Esophagus muscularis mucosa (tissue), 4 donors: ENCODE measurements at regions not wholly inside any gene's neighbourhood (a gene's known extent, or its start where the extent isn't known, plus 50 kb on each side); places are given as distances from the start of the nearest gene placed in this dataset.

Experiments
- DNase-seq: peaks from one replicate; pipeline ENCODE4 v3.0.0-alpha.2; 2017; ENCODE audit errors: extremely low spot score
- H3K27ac ChIP-seq, 4 donors: fragments of 200-600 bp; sonication (generic); replicated peaks in 1 of 4; 1 replicate in 3 of 4; 2 replicates in 1 of 4; pipeline ENCODE4 v1.5.1; 2016 to 2019; ENCODE audit warnings: mild to moderate bottlenecking in 1 of 4
- H3K27me3 ChIP-seq, 4 donors: fragments of 200-600 bp; sonication (generic); one replicate each; pipeline versions ENCODE4 v1.5.1 to v1.6.0; 2016 to 2019
- H3K36me3 ChIP-seq, 4 donors: fragments of 200-600 bp; sonication (generic); one replicate each; pipeline ENCODE4 v1.5.1; 2016 to 2019
- H3K4me1 ChIP-seq, 4 donors: fragments of 200-600 bp; sonication (generic); one replicate each; pipeline ENCODE4 v1.5.1; 2016 to 2019
- H3K4me3 ChIP-seq, 4 donors: fragments of 200-600 bp; sonication (generic); 1 replicate in 2 of 4; 2 replicates in 2 of 4; pipeline ENCODE4 v1.5.1; 2016 to 2019; ENCODE audit warnings: mild to moderate bottlenecking in 4 of 4, moderate library complexity in 1 of 4
- H3K9me3 ChIP-seq, 4 donors: fragments of 200-600 bp; sonication (generic); 1 replicate in 3 of 4; 2 replicates in 1 of 4; pipeline ENCODE4 v1.5.1; 2016 to 2019
- CTCF ChIP-seq, 3 experiments: fragments of 200-600 bp in 2 of 3; fragments of 450-650 bp in 1 of 3; sonication (generic) in 2 of 3; IDR thresholded peaks; one replicate each; pipeline ENCODE4 v1.5.1; 2017 to 2019; ENCODE audit warnings: antibody characterized with exemption in 3 of 3, mild to moderate bottlenecking in 2 of 3, moderate library complexity in 1 of 3
- EP300 ChIP-seq: sonication (generic); formaldehyde crosslinking; IDR thresholded peaks from one replicate; pipeline ENCODE4 v1.6.1; 2017; ENCODE audit warnings: antibody characterized with exemption
- POLR2A ChIP-seq: fragments of 450-650 bp; IDR thresholded peaks from one replicate; pipeline ENCODE4 v1.6.1; 2017; ENCODE audit warnings: antibody characterized with exemption, moderate library complexity, mild to moderate bottlenecking, low read depth
- POLR2AphosphoS5 ChIP-seq, 2 donors: sonication (generic); formaldehyde crosslinking; IDR thresholded peaks; one replicate each; pipeline ENCODE4 v1.6.1; 2017; ENCODE audit warnings: antibody characterized with exemption in 2 of 2
- WGBS: methylation state at CpG from one replicate; pipeline ENCODE4 v1.1.5; 2018; 5-methylcytosine and 5-hydroxymethylcytosine counted together
- intact Hi-C: fragments of 100-400 bp; cut with DNase I; formaldehyde crosslinking; loops from one replicate; pipeline ENCODE4 v1.15.1; 2023

GRCh38 chr15:96764501-96764900, 434.0 kb downstream of the NR2F2 start:
- peaks cover 0 to 8% (median 0%) of the 10 kb centered on the region in 4 donors for H3K27me3 ChIP-seq
- H3K9me3 ChIP-seq, result no peaks in the 10 kb centered on the region
- H3K27ac ChIP-seq, result no peak overlapping the region
- no peaks in the 10 kb centered on the region for H3K36me3 ChIP-seq
- intact Hi-C loops, result no loop called here
- H3K4me1 ChIP-seq, result no peaks in the 10 kb centered on the region
- no peak overlapping the region for H3K4me3 ChIP-seq
- 91% methylated on average over 24 of the region's 24 CpGs for WGBS
- TF ChIP-seq POLR2AphosphoS5 (IDR thresholded peaks at IDR 0.05) (no peak), POLR2A (no peak), CTCF (IDR thresholded peaks at IDR 0.05) (no peak), EP300 (no peak)
- peak; percentile 55 for DNase-seq

- H3K4me1 ChIP-seq, result no peaks in the 10 kb centered on the region
- intact Hi-C loops, result no loop called here
- TF ChIP-seq CTCF (IDR thresholded peaks at IDR 0.05), result no peak
- TF ChIP-seq POLR2AphosphoS5 (IDR thresholded peaks at IDR 0.05), result no peak
- no peak for TF ChIP-seq POLR2A
- no peak for TF ChIP-seq EP300
- WGBS, result 81% methylated on average over 8 of the region's 8 CpGs
- H3K36me3 ChIP-seq, result no peaks in the 10 kb centered on the region
- H3K4me3 ChIP-seq, result no peak overlapping the region
- no peaks in the 10 kb centered on the region for H3K9me3 ChIP-seq
- DNase-seq, result peak; percentile 89
- H3K27ac ChIP-seq, result no peak overlapping the region
- H3K27me3 ChIP-seq, result peaks cover 0 to 8% (median 0%) of the 10 kb centered on the region in 4 donors
Measured at GRCh38 chr15:96764946-96765345, 434.4 kb downstream of the NR2F2 start.

GRCh38 chr15:96766366-96766765, 435.9 kb downstream of the NR2F2 start:
- WGBS, result 76% methylated on average over 4 of the region's 4 CpGs
- H3K4me1 ChIP-seq, result no peaks in the 10 kb centered on the region
- DNase-seq, result no peak
- no peak for TF ChIP-seq POLR2AphosphoS5 (IDR thresholded peaks at IDR 0.05)
- TF ChIP-seq CTCF (IDR thresholded peaks at IDR 0.05), result no peak
- TF ChIP-seq EP300, result no peak
- TF ChIP-seq POLR2A, result no peak
- H3K36me3 ChIP-seq, result no peaks in the 10 kb centered on the region
- no peak overlapping the region for H3K4me3 ChIP-seq
- H3K27me3 ChIP-seq, result peaks cover 0 to 8% (median 0%) of the 10 kb centered on the region in 4 donors
- intact Hi-C loops, result no loop called here
- no peak overlapping the region for H3K27ac ChIP-seq
- H3K9me3 ChIP-seq, result no peaks in the 10 kb centered on the region

- Histone ChIP-seq H3K36me3 (no peaks in the 10 kb centered on the region), H3K9me3 (no peaks in the 10 kb centered on the region), H3K4me3 (no peak overlapping the region), H3K27me3 (peaks cover 0 to 8% (median 0%) of the 10 kb centered on the region in 4 donors), H3K4me1 (no peaks in the 10 kb centered on the region), H3K27ac (no peak overlapping the region)
- intact Hi-C loops, result no loop called here
- peak; percentile 57 for DNase-seq
- 80% methylated on average over 9 of the region's 10 CpGs for WGBS
- no peak for TF ChIP-seq POLR2A
- TF ChIP-seq POLR2AphosphoS5 (IDR thresholded peaks at IDR 0.05), result no peak
- TF ChIP-seq EP300, result no peak
- TF ChIP-seq CTCF (IDR thresholded peaks at IDR 0.05), result no peak
Measured at GRCh38 chr15:96767703-96768434, 437.4 kb downstream of the NR2F2 start.

GRCh38 chr15:96768435-96768789, 437.9 kb downstream of the NR2F2 start:
- H3K27ac ChIP-seq, result no peak overlapping the region
- peak; percentile 62 for DNase-seq
- no peaks in the 10 kb centered on the region for H3K36me3 ChIP-seq
- WGBS, result 67% methylated on average over 5 of the region's 5 CpGs
- H3K27me3 ChIP-seq, result peaks cover 0 to 8% (median 0%) of the 10 kb centered on the region in 4 donors
- TF ChIP-seq POLR2A, result no peak
- no peak for TF ChIP-seq POLR2AphosphoS5 (IDR thresholded peaks at IDR 0.05)
- no peak for TF ChIP-seq EP300
- TF ChIP-seq CTCF (IDR thresholded peaks at IDR 0.05), result no peak
- H3K4me1 ChIP-seq, result no peaks in the 10 kb centered on the region
- intact Hi-C loops, result no loop called here
- H3K4me3 ChIP-seq, result no peak overlapping the region
- no peaks in the 10 kb centered on the region for H3K9me3 ChIP-seq
